ENCODE measurements at regions not wholly inside any gene's neighbourhood (a gene's known extent, or its start where the extent isn't known, plus 50 kb on each side); places are given as distances from the start of the nearest gene placed in this dataset.

DNA sequence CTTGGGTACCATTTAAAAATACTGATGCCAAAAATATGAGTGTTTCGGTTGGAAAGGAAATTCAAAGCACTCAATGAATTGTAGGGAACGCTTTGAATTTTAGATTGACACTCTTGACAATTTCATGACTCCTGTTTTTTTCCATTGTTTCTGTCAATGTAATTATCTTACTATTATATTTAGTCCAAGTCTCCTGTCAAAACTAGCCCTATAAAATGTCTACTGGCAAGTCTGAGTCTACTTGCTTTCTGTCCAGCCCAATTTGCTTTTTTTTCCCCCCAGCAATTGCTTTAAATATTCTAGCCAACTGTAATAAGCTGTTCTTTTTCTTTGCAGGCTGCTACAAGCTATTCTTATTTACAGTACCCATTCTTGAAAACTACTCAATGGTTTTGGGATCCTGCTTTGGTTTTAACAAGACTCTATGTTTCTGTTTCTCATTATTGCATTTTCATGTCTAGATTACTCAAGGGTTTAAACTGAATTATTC lies 1103.9 kb upstream of the GJE1 start:
- Histone ChIP-seq H3K9me2 (ENCODE audit: insufficient read depth) (no peaks in the 10 kb centered on the region), H3F3A (ENCODE audit: insufficient read depth, low read depth) (no peaks in the 10 kb centered on the region), H2AFZ (no peak overlapping the region), H3K9me3 (ENCODE audit: insufficient read depth, low read depth) (no peaks in the 10 kb centered on the region), H3K4me1 (replicated peaks; ENCODE audit: insufficient read depth) (no peaks in the 10 kb centered on the region), H3K4me3 (no peak overlapping the region), H3K27me3 (ENCODE audit: insufficient read depth, low read depth) (no peaks in the 10 kb centered on the region), H4K20me1 (ENCODE audit: insufficient read depth) (no peaks in the 10 kb centered on the region), H3K36me3 (ENCODE audit: low read depth) (no peaks in the 10 kb centered on the region), H3K27ac (no peak overlapping the region), H3K79me2 (ENCODE audit: low read depth) (no peaks in the 10 kb centered on the region), H3K4me2 (no peak overlapping the region)
- no TSS peak for BruUV-seq (replicated peaks)
- POLR2A ChIA-PET (ENCODE audit: unreplicated experiment): no interaction called here
- DNase-seq: no peak
- intact Hi-C loops (cut with micrococcal nuclease; ENCODE audit: unreplicated experiment): no loop called here
- no peak for TF ChIP-seq EZH2 (IDR thresholded peaks at IDR 0.05; ENCODE audit: low read depth)
- TF ChIP-seq, protein P1, sequence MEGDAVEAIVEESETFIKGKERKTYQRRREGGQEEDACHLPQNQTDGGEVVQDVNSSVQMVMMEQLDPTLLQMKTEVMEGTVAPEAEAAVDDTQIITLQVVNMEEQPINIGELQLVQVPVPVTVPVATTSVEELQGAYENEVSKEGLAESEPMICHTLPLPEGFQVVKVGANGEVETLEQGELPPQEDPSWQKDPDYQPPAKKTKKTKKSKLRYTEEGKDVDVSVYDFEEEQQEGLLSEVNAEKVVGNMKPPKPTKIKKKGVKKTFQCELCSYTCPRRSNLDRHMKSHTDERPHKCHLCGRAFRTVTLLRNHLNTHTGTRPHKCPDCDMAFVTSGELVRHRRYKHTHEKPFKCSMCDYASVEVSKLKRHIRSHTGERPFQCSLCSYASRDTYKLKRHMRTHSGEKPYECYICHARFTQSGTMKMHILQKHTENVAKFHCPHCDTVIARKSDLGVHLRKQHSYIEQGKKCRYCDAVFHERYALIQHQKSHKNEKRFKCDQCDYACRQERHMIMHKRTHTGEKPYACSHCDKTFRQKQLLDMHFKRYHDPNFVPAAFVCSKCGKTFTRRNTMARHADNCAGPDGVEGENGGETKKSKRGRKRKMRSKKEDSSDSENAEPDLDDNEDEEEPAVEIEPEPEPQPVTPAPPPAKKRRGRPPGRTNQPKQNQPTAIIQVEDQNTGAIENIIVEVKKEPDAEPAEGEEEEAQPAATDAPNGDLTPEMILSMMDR (conservative IDR thresholded peaks at IDR 0.05): no peak
- CTCF ChIA-PET: no interaction called here

DNA sequence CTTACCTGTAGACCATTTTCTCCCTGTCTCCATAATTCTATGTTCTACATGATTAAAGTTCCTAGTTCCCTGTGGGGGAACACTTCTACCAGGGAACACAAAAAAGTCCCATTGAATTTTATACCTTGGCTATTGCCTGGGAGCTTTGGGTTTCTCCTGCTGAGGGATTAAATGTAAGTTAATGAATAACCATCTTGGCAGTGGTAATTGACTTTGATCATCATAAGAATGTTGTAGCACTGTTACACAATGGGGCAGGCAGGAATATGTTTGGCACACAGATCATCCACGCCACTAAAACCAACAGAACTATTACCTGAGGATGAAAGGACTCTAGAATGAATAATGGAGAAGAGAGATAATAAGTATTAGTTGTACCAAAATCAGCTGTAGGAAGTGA lies 1106.2 kb upstream of the GJE1 start:
- no peak overlapping the region for H3K4me3 ChIP-seq
- CTCF ChIA-PET: no interaction called here
- no peaks in the 10 kb centered on the region for H3K9me3 ChIP-seq (ENCODE audit: insufficient read depth, low read depth)
- H3K79me2 ChIP-seq (ENCODE audit: low read depth): no peaks in the 10 kb centered on the region
- no TSS peak for BruUV-seq (replicated peaks)
- no peak overlapping the region for H3K4me2 ChIP-seq
- DNase-seq: no peak
- H3K27me3 ChIP-seq (ENCODE audit: insufficient read depth, low read depth): no peaks in the 10 kb centered on the region
- intact Hi-C loops (cut with micrococcal nuclease; ENCODE audit: unreplicated experiment): no loop called here
- no peaks in the 10 kb centered on the region for H3K36me3 ChIP-seq (ENCODE audit: low read depth)
- H2AFZ ChIP-seq: no peak overlapping the region
- no peak for TF ChIP-seq EZH2 (IDR thresholded peaks at IDR 0.05; ENCODE audit: low read depth)
- TF ChIP-seq, protein P1 (conservative IDR thresholded peaks at IDR 0.05): no peak
- H4K20me1 ChIP-seq (ENCODE audit: insufficient read depth): no peaks in the 10 kb centered on the region
- no peaks in the 10 kb centered on the region for H3K4me1 ChIP-seq (replicated peaks; ENCODE audit: insufficient read depth)
- H3F3A ChIP-seq (ENCODE audit: insufficient read depth, low read depth): no peaks in the 10 kb centered on the region
- H3K27ac ChIP-seq: no peak overlapping the region
- no peaks in the 10 kb centered on the region for H3K9me2 ChIP-seq (ENCODE audit: insufficient read depth)
- POLR2A ChIA-PET (ENCODE audit: unreplicated experiment): no interaction called here

DNA sequence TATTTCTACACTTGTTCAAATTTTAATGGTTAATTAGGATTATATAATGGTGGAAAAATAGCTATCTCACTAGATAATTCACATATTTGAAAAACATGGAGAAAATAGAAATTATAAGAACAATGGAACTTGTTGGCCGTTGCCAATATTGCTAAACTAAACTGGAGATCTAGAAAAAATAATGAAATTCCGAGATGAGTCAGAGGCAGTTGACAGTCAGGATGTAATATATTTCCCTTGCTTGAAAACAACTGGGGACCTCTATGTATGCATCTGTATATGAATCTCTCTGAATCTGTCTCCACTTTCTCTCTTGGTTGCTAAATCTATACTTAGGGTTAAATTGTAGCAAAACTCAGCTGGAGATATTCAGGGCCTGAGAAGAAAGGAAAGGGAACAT lies 1108.2 kb upstream of the GJE1 start:
- H3K9me2 ChIP-seq (ENCODE audit: insufficient read depth): no peaks in the 10 kb centered on the region
- POLR2A ChIA-PET (ENCODE audit: unreplicated experiment): no interaction called here
- CTCF ChIA-PET: no interaction called here
- H3K4me1 ChIP-seq (replicated peaks; ENCODE audit: insufficient read depth): no peaks in the 10 kb centered on the region
- H3F3A ChIP-seq (ENCODE audit: insufficient read depth, low read depth): no peaks in the 10 kb centered on the region
- H3K4me3 ChIP-seq: no peak overlapping the region
- BruUV-seq (replicated peaks): no TSS peak
- no peak overlapping the region for H2AFZ ChIP-seq
- TF ChIP-seq, protein P1 (conservative IDR thresholded peaks at IDR 0.05): no peak
- TF ChIP-seq EZH2 (IDR thresholded peaks at IDR 0.05; ENCODE audit: low read depth): no peak
- H3K79me2 ChIP-seq (ENCODE audit: low read depth): no peaks in the 10 kb centered on the region
- no peak overlapping the region for H3K4me2 ChIP-seq
- H3K27me3 ChIP-seq (ENCODE audit: insufficient read depth, low read depth): no peaks in the 10 kb centered on the region
- H3K27ac ChIP-seq: no peak overlapping the region
- intact Hi-C loops (cut with micrococcal nuclease; ENCODE audit: unreplicated experiment): no loop called here
- no peaks in the 10 kb centered on the region for H3K9me3 ChIP-seq (ENCODE audit: insufficient read depth, low read depth)
- H3K36me3 ChIP-seq (ENCODE audit: low read depth): no peaks in the 10 kb centered on the region
- DNase-seq: no peak
- H4K20me1 ChIP-seq (ENCODE audit: insufficient read depth): no peaks in the 10 kb centered on the region

Measured in PC-9 (cell line).